HEK293T (cell line): ENCODE measurements at regions not wholly inside any gene's neighbourhood (a gene's known extent, or its start where the extent isn't known, plus 50 kb on each side); places are given as distances from the start of the nearest gene placed in this dataset.
"Not testable (repeated sequence)": the region's sequence is repeated elsewhere in the genome, so short reads cannot be mapped to it uniquely, and the experiment has no call there.

Experiments used
- BHLHE40 ChIP-seq: fragments of 450-650 bp; IDR thresholded peaks from 2 replicates; pipeline ENCODE4 v1.6.1; 2016; ENCODE audit warnings: mild to moderate bottlenecking, moderate library complexity, borderline replicate concordance
- FOXK2 ChIP-seq: fragments of 450-650 bp; IDR thresholded peaks from 2 replicates; pipeline ENCODE4 v1.6.1; 2016; ENCODE audit warnings: mild to moderate bottlenecking
- FOXM1 ChIP-seq: fragments of 450-650 bp; IDR thresholded peaks from 2 replicates; pipeline ENCODE4 v1.6.1; 2017; ENCODE audit warnings: mild to moderate bottlenecking, borderline replicate concordance
- HDGF ChIP-seq: fragments of 450-650 bp; IDR thresholded peaks from 2 replicates; pipeline ENCODE4 v1.6.1; 2017; ENCODE audit warnings: antibody characterized with exemption, borderline replicate concordance
- LEF1 ChIP-seq: fragments of 450-650 bp; IDR thresholded peaks from 2 replicates; pipeline ENCODE4 v1.6.1; 2017; ENCODE audit warnings: mild to moderate bottlenecking, borderline replicate concordance
- SP1 ChIP-seq: fragments of 450-650 bp; IDR thresholded peaks from 2 replicates; pipeline ENCODE4 v1.6.1; 2017
- SUZ12 ChIP-seq: fragments of 450-650 bp; IDR thresholded peaks from 2 replicates; pipeline ENCODE4 v1.6.1; 2016; ENCODE audit warnings: mild to moderate bottlenecking
- TARDBP ChIP-seq: fragments of 450-650 bp; IDR thresholded peaks from 2 replicates; pipeline ENCODE4 v1.6.1; 2016
- TF ChIP-seq, protein P1 (sequence below): fragments of 450-650 bp; IDR thresholded peaks from 2 replicates; pipeline ENCODE4 v1.6.1; 2016

- TF ChIP-seq LEF1, BHLHE40, TARDBP, HDGF, SP1, FOXM1, SUZ12, FOXK2: not testable (repeated sequence)
- TF ChIP-seq, protein P1, sequence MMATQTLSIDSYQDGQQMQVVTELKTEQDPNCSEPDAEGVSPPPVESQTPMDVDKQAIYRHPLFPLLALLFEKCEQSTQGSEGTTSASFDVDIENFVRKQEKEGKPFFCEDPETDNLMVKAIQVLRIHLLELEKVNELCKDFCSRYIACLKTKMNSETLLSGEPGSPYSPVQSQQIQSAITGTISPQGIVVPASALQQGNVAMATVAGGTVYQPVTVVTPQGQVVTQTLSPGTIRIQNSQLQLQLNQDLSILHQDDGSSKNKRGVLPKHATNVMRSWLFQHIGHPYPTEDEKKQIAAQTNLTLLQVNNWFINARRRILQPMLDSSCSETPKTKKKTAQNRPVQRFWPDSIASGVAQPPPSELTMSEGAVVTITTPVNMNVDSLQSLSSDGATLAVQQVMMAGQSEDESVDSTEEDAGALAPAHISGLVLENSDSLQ: not testable (repeated sequence)
These were observed 84.8 kb upstream of the CMC1 start for GRCh38 chr3:28156599-28156998.
